ENCODE measurements at regions not wholly inside any gene's neighbourhood (a gene's known extent, or its start where the extent isn't known, plus 50 kb on each side); places are given as distances from the start of the nearest gene placed in this dataset.

GRCh38 chr11:23288003-23288783, 427.9 kb upstream of the CCDC179 start:
- TF ChIP-seq CTCF (IDR thresholded peaks at IDR 0.05) = no peak
- TF ChIP-seq EZH2 (IDR thresholded peaks at IDR 0.05) = no peak
- TF ChIP-seq EZH2phosphoT487 (IDR thresholded peaks at IDR 0.05) = no peak

Measured in neural progenitor cell (in vitro differentiated cells).